ENCODE measurements at regions not wholly inside any gene's neighbourhood (a gene's known extent, or its start where the extent isn't known, plus 50 kb on each side); places are given as distances from the start of the nearest gene placed in this dataset.

DNA sequence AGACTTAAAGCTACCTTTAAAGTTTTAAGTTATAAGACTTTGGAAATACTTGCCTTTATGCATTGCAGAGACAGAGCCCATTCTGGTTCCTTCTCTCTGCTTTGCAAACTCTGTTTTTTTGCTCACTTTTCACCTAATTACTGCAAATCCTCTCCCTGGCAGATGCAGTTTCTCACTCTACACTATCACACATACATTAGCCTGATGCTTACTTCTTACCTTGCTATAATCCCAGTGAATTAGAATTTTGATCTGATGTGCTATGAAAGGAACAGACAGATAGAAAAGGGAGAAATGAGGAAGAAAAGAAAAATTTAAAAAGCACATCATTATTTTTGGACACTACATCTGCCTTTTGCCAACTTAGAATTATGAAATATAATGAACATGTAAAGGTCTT is 489.5 kb upstream of the EDIL3 start:
- TF ChIP-seq PAX5 (IDR thresholded peaks at IDR 0.05; ENCODE audit: insufficient read depth, low read length, severe bottlenecking) (no peak), POLR2A (IDR thresholded peaks at IDR 0.05; ENCODE audit: low read depth, low read length) (no peak), SPI1 (IDR thresholded peaks at IDR 0.05; ENCODE audit: low read depth, low read length) (no peak), POLR2AphosphoS5 (IDR thresholded peaks at IDR 0.05; ENCODE audit: low read depth, low read length) (no peak)
